Urinary bladder (tissue), 3 donors: ENCODE measurements at regions not wholly inside any gene's neighbourhood (a gene's known extent, or its start where the extent isn't known, plus 50 kb on each side); places are given as distances from the start of the nearest gene placed in this dataset.

Experiments used
- DNase-seq: peaks from one replicate; pipeline ENCODE4 v3.0.0-alpha.2; 2015; ENCODE audit errors: extremely low spot score
- H3K27ac ChIP-seq: one replicate; pipeline ENCODE4 v1.5.1; 2013; ENCODE audit warnings: low read depth, mild to moderate bottlenecking, moderate library complexity
- H3K36me3 ChIP-seq: one replicate; pipeline ENCODE4 v1.6.1; 2013; ENCODE audit warnings: mild to moderate bottlenecking, moderate library complexity; ENCODE audit not compliant: insufficient read depth
- H3K4me1 ChIP-seq: one replicate; pipeline ENCODE4 v1.6.1; 2013; ENCODE audit warnings: mild to moderate bottlenecking, moderate library complexity; ENCODE audit not compliant: insufficient read depth
- H3K4me3 ChIP-seq: one replicate; pipeline ENCODE4 v1.5.1; 2013; ENCODE audit warnings: low read depth, low read length
- WGBS: extraction: QIAGEN DNeasy Blood & Tissue Kit; methylation state at CpG from one replicate; pipeline ENCODE4 v1.1.7; 2013; 5-methylcytosine and 5-hydroxymethylcytosine counted together
- donor health status: healthy with polysubstance abuse.
- donor health status: healthy.

DNA sequence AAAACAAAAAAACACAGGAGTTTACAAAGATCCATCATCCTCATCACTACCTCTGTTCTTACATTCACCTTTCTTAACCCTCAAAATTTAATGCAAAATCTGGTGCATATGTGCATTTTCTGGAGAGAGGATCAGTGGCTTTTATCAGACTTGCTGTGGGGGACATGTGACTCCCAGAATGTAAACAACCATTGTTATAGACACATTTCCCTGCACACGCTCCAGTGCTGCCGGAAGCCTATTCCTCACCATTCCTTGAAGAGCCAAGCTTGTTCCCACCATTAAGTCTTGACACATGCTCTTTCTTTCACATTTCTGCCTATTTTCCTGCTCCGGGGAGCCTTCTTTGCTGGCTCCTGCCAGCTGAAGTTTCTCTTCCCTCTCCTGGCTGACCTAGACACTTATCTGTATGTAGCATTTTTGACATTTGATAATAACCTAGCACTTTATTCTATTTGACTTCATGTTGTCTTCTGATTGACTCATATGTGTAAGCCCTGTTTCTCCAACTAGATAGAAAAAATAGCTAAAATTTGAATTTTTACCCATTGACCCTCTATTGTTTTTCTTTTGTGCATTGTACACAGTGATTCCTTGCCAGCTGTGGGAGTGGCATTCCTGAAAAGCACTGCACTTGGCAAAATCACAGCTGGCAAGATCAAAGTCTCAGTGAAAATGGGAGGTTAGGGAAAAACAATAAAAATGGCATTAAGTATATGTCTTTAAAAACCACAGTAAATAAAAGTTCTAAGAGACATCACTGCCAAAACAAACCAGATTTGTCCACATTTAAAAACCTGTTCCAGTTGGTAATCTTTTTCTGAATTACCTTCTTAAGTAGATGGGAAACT lies 76.8 kb upstream of the CIBAR2 start:
- no peaks in the 10 kb centered on the region for H3K36me3 ChIP-seq
- no peak overlapping the region for H3K4me3 ChIP-seq
- DNase-seq, result no peak
- no peaks in the 10 kb centered on the region for H3K4me1 ChIP-seq
- H3K27ac ChIP-seq, result no peak overlapping the region
- WGBS, result 70% methylated on average over 3 of the region's 3 CpGs

DNA sequence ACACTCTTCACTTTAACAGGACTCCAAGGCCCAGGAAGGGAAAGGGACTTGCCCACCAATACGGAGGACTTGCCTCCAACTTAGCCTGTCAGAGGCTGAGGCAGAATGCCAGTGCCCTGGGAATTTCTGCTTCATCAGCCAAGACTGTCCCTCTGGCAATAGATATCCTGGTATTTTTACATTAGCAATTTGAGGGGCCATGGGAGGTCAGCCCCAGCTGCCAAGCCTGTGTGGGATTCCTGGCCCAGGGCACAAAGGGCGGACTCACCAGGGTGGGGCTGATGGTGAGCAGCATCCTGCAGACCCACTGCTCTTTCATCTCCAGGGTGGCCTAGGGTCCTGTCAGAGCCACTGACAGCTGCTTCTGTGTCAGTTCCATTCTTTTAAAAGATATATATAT lies 78.3 kb upstream of the CIBAR2 start:
- DNase-seq, result no peak
- 96% methylated on average over 2 of the region's 2 CpGs for WGBS
- no peak overlapping the region for H3K4me3 ChIP-seq
- H3K4me1 ChIP-seq, result no peaks in the 10 kb centered on the region
- H3K36me3 ChIP-seq, result no peaks in the 10 kb centered on the region
- H3K27ac ChIP-seq, result no peak overlapping the region

DNA sequence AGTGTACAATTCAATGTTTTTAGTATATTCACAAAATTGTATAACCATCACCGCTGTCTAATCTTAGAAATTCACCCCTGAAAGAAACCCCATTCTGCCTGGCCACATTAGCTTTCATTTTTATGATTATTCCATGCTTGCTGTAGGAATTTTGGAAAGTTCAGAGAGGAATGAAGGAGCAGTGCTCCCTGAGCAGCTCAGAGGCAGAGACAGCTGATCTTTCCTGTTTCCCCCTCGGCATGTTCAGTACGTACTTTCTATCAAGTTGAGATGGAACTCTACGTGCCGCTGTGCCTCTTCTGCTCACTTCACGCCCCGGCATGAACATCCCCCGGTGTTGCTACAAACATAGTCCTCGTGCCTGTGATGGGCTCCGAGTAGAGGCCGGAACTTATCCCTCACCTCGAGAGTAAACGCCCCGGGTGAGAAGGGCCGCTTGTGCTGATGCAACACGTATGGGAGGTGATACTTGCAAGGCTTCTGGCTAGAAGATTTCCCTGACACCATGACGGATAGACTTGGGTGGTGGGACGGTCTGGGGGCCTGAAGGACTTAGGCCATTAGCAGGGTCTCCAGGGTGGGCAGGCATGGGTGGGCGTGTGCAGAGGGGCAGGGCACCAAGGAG lies 79.2 kb upstream of the CIBAR2 start:
- peaks cover 4% of the 10 kb centered on the region for H3K4me1 ChIP-seq
- no peak overlapping the region for H3K4me3 ChIP-seq
- no peak overlapping the region for H3K27ac ChIP-seq
- no peak for DNase-seq
- no peaks in the 10 kb centered on the region for H3K36me3 ChIP-seq
- WGBS, result 87% methylated on average over 19 of the region's 19 CpGs

DNA sequence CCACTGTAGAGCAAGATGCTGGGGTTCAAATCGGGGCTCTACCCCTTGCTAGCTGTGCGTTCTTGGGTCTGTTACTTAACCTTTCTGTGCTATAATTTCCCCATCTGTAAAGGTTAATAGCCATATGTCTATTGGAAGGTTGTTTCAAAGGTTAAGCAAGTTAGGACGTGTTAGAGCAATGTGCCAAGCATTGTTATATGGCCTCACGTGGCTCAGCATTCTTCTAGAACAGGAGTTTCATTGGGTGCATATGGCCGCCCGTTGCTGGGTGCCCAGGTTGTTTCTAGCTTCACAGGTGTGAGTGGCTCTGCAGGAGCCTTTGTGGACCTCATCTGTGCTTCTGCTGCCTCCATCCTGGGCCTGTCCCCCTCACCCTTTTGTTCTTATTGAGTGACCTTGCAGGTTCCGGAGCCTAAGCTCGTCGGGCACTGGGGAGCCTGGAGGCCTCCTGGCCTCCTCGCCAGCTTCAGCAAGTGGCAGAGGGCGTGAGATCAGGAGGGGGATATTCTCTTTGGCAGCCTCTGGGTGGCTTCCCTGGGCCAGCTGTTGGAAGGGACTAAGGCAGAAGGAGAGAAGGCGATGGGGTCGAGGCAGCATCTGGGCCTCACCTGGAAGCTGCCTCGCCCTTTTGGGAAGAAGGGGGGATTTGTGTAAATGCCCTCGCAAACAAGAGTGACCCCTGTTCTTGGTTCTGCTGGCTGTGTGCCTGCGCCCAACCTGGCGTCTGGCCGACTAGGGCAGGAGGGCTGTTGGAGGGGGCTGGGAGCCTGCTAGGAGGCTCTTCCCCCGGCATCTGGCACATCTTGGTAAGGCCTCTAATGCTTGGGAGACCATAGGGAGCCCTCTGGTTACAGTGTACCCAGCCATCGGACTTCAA lies 80.2 kb upstream of the CIBAR2 start:
- H3K4me3 ChIP-seq, result no peak overlapping the region
- 78% methylated on average over 20 of the region's 20 CpGs for WGBS
- DNase-seq, result no peak
- H3K27ac ChIP-seq, result no peak overlapping the region
- H3K36me3 ChIP-seq, result no peaks in the 10 kb centered on the region
- H3K4me1 ChIP-seq, result peaks cover 4% of the 10 kb centered on the region

DNA sequence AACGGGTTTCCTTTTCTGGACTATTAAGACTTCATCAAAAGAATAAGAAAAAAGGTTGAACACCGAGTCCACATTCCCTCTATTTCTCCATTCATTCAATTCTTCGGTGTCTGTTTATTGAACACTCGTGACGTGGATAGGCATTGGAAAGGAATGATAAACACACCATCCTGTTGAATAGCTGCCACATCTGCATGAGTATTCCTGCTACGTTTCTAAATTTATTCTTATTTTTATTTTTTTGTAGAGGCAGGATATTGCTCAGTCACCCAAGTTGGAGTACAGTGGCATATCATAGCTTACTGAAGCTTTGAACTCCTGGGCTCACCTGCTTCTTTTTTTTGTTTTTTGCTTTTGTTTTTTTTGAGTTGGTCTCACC lies 80.8 kb upstream of the CIBAR2 start:
- WGBS, result 51% methylated on average over 6 of the region's 6 CpGs
- Histone ChIP-seq H3K27ac (no peak overlapping the region), H3K4me3 (no peak overlapping the region), H3K4me1 (peaks cover 4% of the 10 kb centered on the region), H3K36me3 (no peaks in the 10 kb centered on the region)
- no peak for DNase-seq

DNA sequence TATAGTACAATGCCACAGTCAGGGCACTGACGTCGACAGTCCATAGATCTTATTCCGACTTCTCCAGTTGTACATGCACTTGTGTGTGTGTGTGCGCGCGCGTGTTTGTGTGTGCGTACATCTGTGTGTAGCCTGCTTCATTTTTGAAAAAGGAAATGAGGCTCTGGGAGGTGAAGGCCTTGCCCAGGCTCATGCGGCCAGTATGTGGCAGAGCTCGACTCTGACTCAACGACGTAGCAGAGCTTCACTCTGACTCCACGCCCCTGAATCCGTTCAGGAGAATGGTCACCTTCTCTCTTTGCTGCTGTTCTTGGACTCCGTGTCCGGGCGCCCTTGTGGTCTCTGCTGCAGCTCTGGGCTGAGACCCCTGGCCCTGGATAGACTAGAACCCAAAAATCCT lies 81.6 kb upstream of the CIBAR2 start:
- H3K27ac ChIP-seq, result no peak overlapping the region
- DNase-seq, result no peak
- H3K4me3 ChIP-seq, result no peak overlapping the region
- no peaks in the 10 kb centered on the region for H3K36me3 ChIP-seq
- 95% methylated on average over 17 of the region's 17 CpGs for WGBS
- H3K4me1 ChIP-seq, result peaks cover 4% of the 10 kb centered on the region

DNA sequence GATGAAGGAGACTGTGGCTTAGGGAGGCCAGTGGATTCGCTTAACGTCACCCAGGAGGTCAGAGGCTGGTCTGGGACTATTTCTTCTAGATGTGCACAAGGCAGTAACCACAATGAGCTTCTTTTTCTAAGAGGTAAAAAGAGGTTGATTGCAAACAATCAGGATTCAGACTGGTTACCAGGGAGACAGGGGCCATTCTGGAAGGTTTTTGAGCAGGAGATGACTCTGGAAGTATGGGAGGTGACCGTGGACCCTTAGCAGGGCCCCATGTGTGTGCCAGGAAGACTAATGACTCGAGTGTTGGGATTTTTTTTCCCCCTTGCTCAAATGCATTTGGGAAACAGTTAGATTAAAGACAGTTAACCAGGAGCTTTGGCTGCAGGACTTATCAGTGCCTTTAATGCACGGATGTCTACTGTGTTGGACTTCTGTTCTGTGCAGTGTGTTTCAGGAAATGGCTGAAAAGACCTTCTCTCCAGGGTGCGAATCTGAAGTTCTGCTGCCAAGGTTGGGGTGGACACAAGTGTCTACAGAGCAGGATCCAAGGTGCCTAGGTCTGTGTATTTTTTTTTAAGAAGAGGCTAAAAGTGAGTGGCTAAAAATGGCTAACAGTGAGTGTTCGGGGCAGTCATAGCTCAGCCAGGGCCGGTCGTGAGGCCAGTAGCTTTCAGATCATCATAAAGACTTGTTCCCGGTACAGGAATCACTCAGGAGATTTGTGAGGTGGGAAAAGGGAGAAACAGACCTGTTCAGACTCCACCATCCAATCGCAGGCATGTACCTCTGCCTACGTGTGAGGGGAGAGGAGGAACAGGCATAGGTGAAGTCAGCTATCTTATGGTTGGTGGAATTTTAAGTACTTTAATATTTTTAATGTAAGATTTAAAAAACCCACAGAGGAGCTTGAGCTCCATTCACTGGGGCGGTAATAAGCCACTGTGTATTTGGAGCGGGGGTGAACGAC lies 82.3 kb upstream of the CIBAR2 start:
- DNase-seq, result no peak
- Histone ChIP-seq H3K36me3 (no peaks in the 10 kb centered on the region), H3K27ac (no peak overlapping the region), H3K4me3 (no peak overlapping the region), H3K4me1 (peaks cover 4% of the 10 kb centered on the region)
- WGBS, result 93% methylated on average over 15 of the region's 15 CpGs

DNA sequence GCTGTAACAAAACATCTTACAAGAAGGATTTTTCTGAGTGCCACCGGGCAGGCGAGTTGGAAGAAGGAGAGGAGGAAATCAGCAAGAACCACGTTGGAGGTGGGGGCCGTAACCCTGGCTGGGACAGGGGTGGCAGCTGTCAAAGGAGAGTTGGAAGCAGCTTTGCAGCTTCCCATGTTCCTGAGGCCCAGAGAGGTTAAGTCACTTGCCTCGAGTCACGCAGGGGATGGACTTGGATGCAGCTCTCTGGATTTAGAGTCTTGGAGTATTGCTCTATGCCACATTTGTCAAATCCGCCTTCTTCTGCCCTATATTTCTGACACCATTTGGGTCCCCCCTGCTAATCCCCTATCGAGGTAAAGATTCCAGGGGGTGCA lies 83.0 kb upstream of the CIBAR2 start:
- H3K36me3 ChIP-seq, result no peaks in the 10 kb centered on the region
- no peak overlapping the region for H3K27ac ChIP-seq
- 83% methylated on average over 8 of the region's 8 CpGs for WGBS
- DNase-seq, result no peak
- no peak overlapping the region for H3K4me3 ChIP-seq
- H3K4me1 ChIP-seq, result peaks cover 4% of the 10 kb centered on the region

DNA sequence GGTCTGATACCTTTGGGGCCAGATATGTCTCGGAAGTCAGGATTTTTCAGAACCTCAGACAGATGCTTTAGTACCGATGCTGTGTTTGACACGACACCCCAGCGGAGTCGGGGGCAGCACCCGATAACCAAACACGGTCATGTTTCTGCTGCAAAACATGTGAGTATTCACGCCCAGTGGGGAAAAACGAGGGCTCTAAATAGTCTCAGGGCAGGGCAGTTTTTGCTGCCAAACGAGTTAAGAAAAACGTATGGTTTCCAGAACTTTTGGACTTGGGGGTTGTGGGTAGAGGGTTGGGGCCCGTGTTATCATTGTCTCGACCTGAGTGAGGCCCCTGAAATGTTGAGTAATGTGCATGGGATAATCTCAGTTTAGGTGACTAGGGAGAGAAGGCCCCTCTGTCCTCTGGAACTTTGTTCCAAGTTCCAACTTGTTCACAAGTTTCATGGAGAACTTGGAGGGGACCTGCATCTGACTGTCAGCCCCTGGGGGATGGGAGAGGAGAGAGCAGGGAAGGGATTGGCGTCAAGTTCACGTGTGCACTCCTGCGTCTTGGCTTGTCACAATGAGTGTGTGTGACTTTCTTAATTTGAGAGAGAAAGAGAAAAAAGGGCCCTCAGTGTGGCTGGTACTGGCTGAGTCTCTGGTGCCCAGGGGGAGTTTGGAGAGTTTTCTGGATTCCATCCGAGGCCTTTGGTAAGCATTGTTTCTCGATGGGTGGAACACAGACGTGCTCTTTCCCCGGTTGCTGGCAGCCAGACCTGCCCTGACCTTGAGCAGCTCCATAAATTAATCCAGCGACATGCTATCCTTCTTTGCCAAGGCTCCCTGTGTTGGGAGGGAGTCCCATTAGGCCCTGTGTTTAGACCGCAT lies 83.9 kb upstream of the CIBAR2 start:
- DNase-seq, result no peak
- 27% methylated on average over 22 of the region's 22 CpGs for WGBS
- no peak overlapping the region for H3K4me3 ChIP-seq
- no peaks in the 10 kb centered on the region for H3K36me3 ChIP-seq
- H3K27ac ChIP-seq, result no peak overlapping the region
- peaks cover 4% of the 10 kb centered on the region for H3K4me1 ChIP-seq

DNA sequence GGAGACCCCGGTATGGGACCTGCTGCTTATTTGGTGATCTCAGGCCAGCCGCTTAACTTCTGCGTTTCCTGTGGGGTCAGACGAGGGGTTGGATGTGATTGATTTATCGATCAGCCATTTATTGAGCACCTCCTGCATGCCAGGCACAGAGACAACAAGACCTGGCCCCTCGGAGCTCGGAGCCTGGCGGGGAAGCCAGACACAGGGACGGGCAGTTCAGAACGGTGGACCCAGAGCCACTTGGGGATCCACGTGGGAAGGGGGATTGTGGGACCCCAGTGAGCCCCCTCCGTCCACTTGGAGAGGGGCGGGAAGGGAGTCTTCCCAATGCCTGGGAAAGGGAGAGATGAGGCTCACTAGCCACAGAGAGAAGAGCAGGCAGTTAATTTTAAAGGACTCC lies 84.7 kb upstream of the CIBAR2 start:
- DNase-seq, result no peak
- H3K27ac ChIP-seq, result no peak overlapping the region
- WGBS, result 76% methylated on average over 13 of the region's 13 CpGs
- H3K4me3 ChIP-seq, result no peak overlapping the region
- no peaks in the 10 kb centered on the region for H3K36me3 ChIP-seq
- H3K4me1 ChIP-seq, result peaks cover 4% of the 10 kb centered on the region

DNA sequence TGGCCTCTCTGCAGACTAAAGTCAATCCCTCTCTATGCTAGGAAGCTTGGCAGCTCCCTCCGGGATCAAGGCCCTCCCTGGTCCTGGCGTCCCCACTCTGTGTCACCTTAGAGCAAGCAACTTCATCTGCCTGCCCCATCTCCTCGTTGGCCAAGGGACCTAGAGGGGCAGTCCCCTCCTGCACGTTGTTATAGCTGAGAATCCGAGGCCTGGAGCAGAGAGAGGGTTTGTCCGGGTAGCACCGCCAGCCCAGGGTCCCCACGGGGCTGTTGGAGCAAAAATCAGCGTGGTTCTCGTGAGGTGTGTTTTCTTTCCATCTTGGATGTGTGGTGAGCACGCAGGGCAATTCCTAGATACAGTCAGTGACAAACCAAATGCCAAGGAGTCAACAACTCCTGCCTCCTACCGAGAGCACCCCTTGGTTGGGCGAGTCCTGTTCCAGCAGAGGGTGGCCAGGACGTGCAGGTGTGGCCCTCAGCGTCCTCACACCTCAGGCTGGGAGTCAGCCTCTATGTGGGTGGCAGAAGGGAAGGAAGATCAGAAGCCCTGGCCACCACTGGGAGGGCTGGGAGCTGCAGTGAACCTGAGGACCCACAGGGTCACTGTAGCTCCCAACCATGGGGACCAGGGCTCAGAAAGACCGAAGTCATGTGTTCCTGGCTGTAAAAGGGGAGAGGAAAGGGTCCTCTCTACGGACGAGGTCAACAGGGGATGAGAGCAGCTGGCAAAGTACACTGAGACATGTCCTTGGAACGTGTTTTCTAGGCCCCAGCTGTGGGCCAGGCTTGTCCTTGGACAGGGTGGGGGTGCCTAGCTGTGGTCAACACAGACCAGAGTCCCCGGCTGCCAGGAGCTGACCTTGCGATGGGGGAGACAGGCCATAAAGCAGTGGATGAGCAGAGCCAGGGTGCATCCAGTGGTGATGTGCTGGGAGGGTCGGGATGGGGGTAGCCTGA lies 85.6 kb upstream of the CIBAR2 start:
- WGBS, result 79% methylated on average over 22 of the region's 22 CpGs
- H3K4me1 ChIP-seq, result peaks cover 4% of the 10 kb centered on the region
- no peak overlapping the region for H3K27ac ChIP-seq
- no peak overlapping the region for H3K4me3 ChIP-seq
- no peaks in the 10 kb centered on the region for H3K36me3 ChIP-seq
- no peak for DNase-seq
